Neutrophil (primary cell): ENCODE measurements at regions not wholly inside any gene's neighbourhood (a gene's known extent, or its start where the extent isn't known, plus 50 kb on each side); places are given as distances from the start of the nearest gene placed in this dataset.

Experiments used
- H3K27ac ChIP-seq: fragments of 200-600 bp; sonication (generic); 2 replicates; pipeline ENCODE4 v1.5.1; 2016; ENCODE audit warnings: mild to moderate bottlenecking, moderate library complexity
- H3K27me3 ChIP-seq: fragments of 200-600 bp; sonication (generic); 2 replicates; pipeline ENCODE4 v1.6.0; 2016; ENCODE audit warnings: mild to moderate bottlenecking
- H3K36me3 ChIP-seq: fragments of 200-600 bp; sonication (generic); 2 replicates; pipeline ENCODE4 v1.5.1; 2017
- H3K4me1 ChIP-seq, 2 experiments: fragments of 200-600 bp in 1 of 2; sonication (generic) in 1 of 2; 1 replicate in 1 of 2; 2 replicates in 1 of 2; pipeline versions ENCODE4 v1.5.1 to v1.6.1; 2013 to 2016; ENCODE audit warnings: low read depth in 1 of 2, low read length in 1 of 2, mild to moderate bottlenecking in 1 of 2, moderate library complexity in 1 of 2; ENCODE audit not compliant: control insufficient read depth in 1 of 2, insufficient read depth in 1 of 2
- H3K4me3 ChIP-seq, 2 experiments: fragments of 200-600 bp in 1 of 2; sonication (generic) in 1 of 2; 1 replicate in 1 of 2; 2 replicates in 1 of 2; pipeline ENCODE4 v1.5.1; 2013 to 2016; ENCODE audit warnings: low read depth in 1 of 2, low read length in 1 of 2, mild to moderate bottlenecking in 1 of 2, moderate library complexity in 1 of 2
- H3K9me3 ChIP-seq: fragments of 200-600 bp; sonication (generic); 2 replicates; pipeline ENCODE4 v1.5.1; 2016
- CTCF ChIP-seq: fragments of 200-600 bp; sonication (generic); IDR thresholded peaks from 2 replicates; pipeline ENCODE4 v1.5.1; 2016; ENCODE audit warnings: antibody characterized with exemption

GRCh38 chr2:37447446-37447845, 103.0 kb downstream of the QPCT start:
- no peak overlapping the region for H3K27ac ChIP-seq
- no peak for TF ChIP-seq CTCF
- no peaks in the 10 kb centered on the region for H3K36me3 ChIP-seq
- no peak overlapping the region for H3K4me3 ChIP-seq
- H3K9me3 ChIP-seq: no peaks in the 10 kb centered on the region
- H3K4me1 ChIP-seq: no peaks in the 10 kb centered on the region
- no peaks in the 10 kb centered on the region for H3K27me3 ChIP-seq

GRCh38 chr2:37448342-37449120, 104.1 kb downstream of the QPCT start:
- Histone ChIP-seq H3K27ac (no peak overlapping the region), H3K36me3 (no peaks in the 10 kb centered on the region), H3K4me1 (no peaks in the 10 kb centered on the region), H3K4me3 (no peak overlapping the region), H3K9me3 (no peaks in the 10 kb centered on the region), H3K27me3 (no peaks in the 10 kb centered on the region)
- TF ChIP-seq CTCF: no peak

- Histone ChIP-seq H3K36me3 (no peaks in the 10 kb centered on the region), H3K4me3 (no peak overlapping the region), H3K9me3 (no peaks in the 10 kb centered on the region), H3K4me1 (no peaks in the 10 kb centered on the region), H3K27me3 (no peaks in the 10 kb centered on the region), H3K27ac (no peak overlapping the region)
- TF ChIP-seq CTCF: no peak
Observed at GRCh38 chr2:37449761-37450296, 105.4 kb downstream of the QPCT start.

GRCh38 chr2:37453027-37453426, 108.6 kb downstream of the QPCT start:
- Histone ChIP-seq H3K4me1 (no peaks in the 10 kb centered on the region), H3K9me3 (no peaks in the 10 kb centered on the region), H3K36me3 (no peaks in the 10 kb centered on the region), H3K27me3 (no peaks in the 10 kb centered on the region), H3K27ac (no peak overlapping the region), H3K4me3 (no peak overlapping the region)
- no peak for TF ChIP-seq CTCF

- Histone ChIP-seq H3K9me3 (no peaks in the 10 kb centered on the region), H3K4me1 (no peaks in the 10 kb centered on the region), H3K36me3 (no peaks in the 10 kb centered on the region), H3K27ac (no peak overlapping the region), H3K4me3 (no peak overlapping the region), H3K27me3 (no peaks in the 10 kb centered on the region)
- no peak for TF ChIP-seq CTCF
Observed at GRCh38 chr2:37454851-37455762, 110.7 kb downstream of the QPCT start.
